Heart left ventricle (tissue), 16 donors: ENCODE measurements at regions not wholly inside any gene's neighbourhood (a gene's known extent, or its start where the extent isn't known, plus 50 kb on each side); places are given as distances from the start of the nearest gene placed in this dataset.

Source experiments
- ATAC-seq, 4 donors: fragments of 200-7000 bp; cut with Tn5 transposase; one replicate each; pipeline ENCODE4 v1.9.1; 2020 to 2022; ENCODE audit warnings: moderate library complexity in 4 of 4, mild to moderate bottlenecking in 3 of 4, moderate number of reproducible peaks in 1 of 4
- DNase-seq, 5 donors: peaks; one replicate each; pipeline ENCODE4 v3.0.0-alpha.2; 2020
- H3K27ac ChIP-seq, 12 donors: fragments of 200-600 bp; sonication (generic) in 4 of 12; one replicate each; pipeline versions ENCODE4 v1.5.0 to v1.8.0; 2016 to 2022; ENCODE audit warnings: mild to moderate bottlenecking in 2 of 12
- H3K27me3 ChIP-seq, 9 donors: fragments of 200-600 bp; sonication (generic) in 2 of 9; one replicate each; pipeline versions ENCODE4 v1.5.1 to v1.8.0; 2016 to 2022; ENCODE audit warnings: mild to moderate bottlenecking in 3 of 9
- H3K36me3 ChIP-seq, 9 donors: fragments of 200-600 bp; sonication (generic) in 2 of 9; one replicate each; pipeline versions ENCODE4 v1.5.0 to v1.8.0; 2018 to 2022; ENCODE audit warnings: mild to moderate bottlenecking in 2 of 9
- H3K4me1 ChIP-seq, 12 donors: fragments of 200-600 bp; sonication (generic) in 4 of 12; one replicate each; pipeline versions ENCODE4 v1.5.0 to v1.8.0; 2016 to 2022; ENCODE audit warnings: mild to moderate bottlenecking in 3 of 12
- H3K4me3 ChIP-seq, 12 donors: fragments of 200-600 bp; sonication (generic) in 4 of 12; one replicate each; pipeline versions ENCODE4 v1.5.0 to v1.8.0; 2017 to 2022; ENCODE audit warnings: mild to moderate bottlenecking in 9 of 12, moderate library complexity in 4 of 12
- H3K9me3 ChIP-seq, 12 donors: fragments of 200-600 bp; sonication (generic) in 4 of 12; one replicate each; pipeline versions ENCODE4 v1.5.0 to v1.8.0; 2016 to 2022; ENCODE audit warnings: mild to moderate bottlenecking in 1 of 12
- CTCF ChIP-seq, 12 donors: fragments of 200-600 bp; sonication (generic) in 4 of 12; IDR thresholded peaks; one replicate each; pipeline versions ENCODE4 v1.5.0 to v1.8.0; 2018 to 2022; ENCODE audit warnings: antibody characterized with exemption in 12 of 12, mild to moderate bottlenecking in 5 of 12
- POLR2A ChIP-seq, 2 donors: fragments of 450-650 bp; IDR thresholded peaks; one replicate each; pipeline ENCODE4 v1.6.1; 2017; ENCODE audit warnings: antibody characterized with exemption in 2 of 2, mild to moderate bottlenecking in 2 of 2, moderate library complexity in 2 of 2
- WGBS, 4 donors: extraction: QIAGEN DNeasy Blood & Tissue Kit in 2 of 4; methylation state at CpG; one replicate each; pipeline versions ENCODE4 v1.1.5 to v1.1.7; 2013 to 2018; 5-methylcytosine and 5-hydroxymethylcytosine counted together
- intact Hi-C, 10 donors: fragments of 100-400 bp; cut with DNase I; formaldehyde crosslinking; loops; one replicate each; pipeline versions ENCODE4 v1.11.1 to v1.14.2; 2022
- donor health status: ischemic (EF 13 %, LVEDD 7.1; RV severe dilation, severe dysfunction).
- donor health status: healthy with polysubstance abuse.
- donor health status: DM: no; HTN: yes; CAD: no.
- donor health status: DM: no; HTN: no; CAD: no.
- donor health status: ischemic (EF 25% LVEDD 6.9; RV normal size, moderate dysfunction).
- donor health status: ischemic (EF 25% LVEDD 5.7; RV mildly dilated, moderate dysfunction).
- donor health status: healthy.
- donor health status: DM: yes; HTN: yes; CAD: no.
- donor health status: ischemic (EF 35%, LVEDD 5.7; RV mildly dilated, moderate dysfunction).
- donor health status: nonischemic (EF 11% LVEDD 7.7; RV severe dilation, severe dysfunction).
- donor health status: DM: yes; HTN: yes; CAD: no.
- donor health status: PGD.
- donor health status: ischemic (EF 29% LVEDD 5.4; RV normal size, mild dysfunction).
- donor health status: nonischemic (EF 23%, LVEDD 6.1; RV moderate dilation, normal function).

DNA sequence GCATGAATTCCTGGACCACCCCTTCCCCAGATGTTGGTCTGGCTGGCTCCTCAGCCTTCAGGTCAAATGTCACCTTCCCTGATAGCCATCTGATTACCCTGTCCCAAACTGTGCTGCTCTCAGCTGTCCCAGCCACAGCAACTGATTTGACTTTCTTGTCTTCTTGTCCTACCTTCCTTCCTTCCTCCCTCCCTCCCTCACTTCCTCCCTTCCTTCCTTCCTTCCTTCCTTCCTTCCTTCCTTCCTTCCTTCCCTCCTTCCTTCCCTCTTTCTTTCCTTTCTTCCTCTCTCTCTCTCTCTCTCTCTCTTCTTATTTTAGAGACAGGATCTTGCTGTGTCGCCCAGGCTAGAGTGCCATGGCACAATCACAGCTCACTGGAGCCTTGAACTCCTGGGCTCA lies 242.5 kb downstream of the RPS24 start:
- Histone ChIP-seq H3K4me3 (no peak overlapping the region), H3K9me3 (peaks cover 0 to 6% (median 0%) of the 10 kb centered on the region in 12 donors), H3K27me3 (no peaks in the 10 kb centered on the region), H3K27ac (no peak overlapping the region), H3K36me3 (no peaks in the 10 kb centered on the region), H3K4me1 (peaks cover 0 to 6% (median 0%) of the 10 kb centered on the region in 12 donors)
- DNase-seq, result no peak
- no peak for ATAC-seq
- TF ChIP-seq CTCF (IDR thresholded peaks at IDR 0.05) (no peak), POLR2A (IDR thresholded peaks at IDR 0.05) (no peak)
- intact Hi-C loops, result loop anchor here in 1 of 10 donors (10.0 kb wide), 1 partner anchor 211 kb away; no protein-coding TSS in a partner anchor
- 86 to 95% (median 93%) methylated on average over 1 of the region's 1 CpG for WGBS, 4 donors

- DNase-seq, result no peak
- Histone ChIP-seq H3K9me3 (peaks cover 0 to 2% (median 0%) of the 10 kb centered on the region in 12 donors), H3K36me3 (no peaks in the 10 kb centered on the region), H3K4me3 (no peak overlapping the region), H3K27ac (peak overlapping the region in 7 of 12 donors; percentile 7 to 70 (median 60)), H3K4me1 (peaks cover 0 to 6% (median 0%) of the 10 kb centered on the region in 12 donors), H3K27me3 (no peaks in the 10 kb centered on the region)
- ATAC-seq, result no peak
- TF ChIP-seq CTCF (IDR thresholded peaks at IDR 0.05) (no peak), POLR2A (IDR thresholded peaks at IDR 0.05) (no peak)
- 62 to 79% (median 71%) methylated on average over 11 of the region's 11 CpGs for WGBS, 4 donors
- intact Hi-C loops, result loop anchor here in 1 of 10 donors (10.0 kb wide), 1 partner anchor 213 kb away; no protein-coding TSS in a partner anchor
These were observed 243.8 kb downstream of the RPS24 start for GRCh38 chr10:78277314-78278057.

DNA sequence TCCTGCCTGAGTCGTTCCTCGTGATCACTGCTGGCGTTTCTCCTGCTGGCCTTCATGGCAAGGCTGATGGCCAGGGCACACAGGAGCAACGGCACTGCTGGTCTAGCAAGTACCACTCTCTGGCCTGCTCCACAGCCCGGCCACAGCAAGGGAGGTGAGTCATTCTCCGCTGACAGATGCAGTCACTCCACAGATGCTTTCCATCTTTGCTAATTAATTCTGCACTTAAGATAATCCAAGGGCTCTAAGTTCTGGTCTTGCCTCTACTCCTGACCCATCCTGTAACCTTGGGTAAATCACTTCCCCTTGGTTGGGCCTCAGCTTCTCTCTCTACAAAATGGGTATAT lies 244.4 kb downstream of the RPS24 start:
- no peak overlapping the region for H3K4me3 ChIP-seq
- no peaks in the 10 kb centered on the region for H3K9me3 ChIP-seq
- DNase-seq (peak; percentile 54 to 93 (median 86)), ATAC-seq (peak; percentile 95 to 98 (median 95))
- peak overlapping the region in 3 of 12 donors; percentile 60 to 64 (median 63) for H3K27ac ChIP-seq
- WGBS, 4 donors, result 46 to 57% (median 54%) methylated on average over 6 of the region's 6 CpGs
- no peaks in the 10 kb centered on the region for H3K27me3 ChIP-seq
- TF ChIP-seq CTCF (IDR thresholded peaks at IDR 0.05) (no peak), POLR2A (IDR thresholded peaks at IDR 0.05) (no peak)
- intact Hi-C loops, result loop anchor here in 1 of 10 donors (10.0 kb wide), 1 partner anchor 213 kb away; no protein-coding TSS in a partner anchor
- H3K4me1 ChIP-seq, result peaks cover 0 to 6% (median 0%) of the 10 kb centered on the region in 12 donors
- no peaks in the 10 kb centered on the region for H3K36me3 ChIP-seq

GRCh38 chr10:78279756-78280155 lies 246.1 kb downstream of the RPS24 start:
- Histone ChIP-seq H3K27me3 (no peaks in the 10 kb centered on the region), H3K4me1 (peaks cover 0 to 6% (median 0%) of the 10 kb centered on the region in 12 donors), H3K27ac (no peak overlapping the region), H3K36me3 (no peaks in the 10 kb centered on the region), H3K4me3 (no peak overlapping the region), H3K9me3 (no peaks in the 10 kb centered on the region)
- TF ChIP-seq CTCF (IDR thresholded peaks at IDR 0.05) (no peak), POLR2A (IDR thresholded peaks at IDR 0.05) (no peak)
- WGBS, 4 donors, result 78 to 90% (median 87%) methylated on average over 6 to 7 of the region's 7 CpGs
- DNase-seq (no peak), ATAC-seq (no peak)
- intact Hi-C loops, result loop anchor here in 1 of 10 donors (10.0 kb wide), 1 partner anchor 215 kb away; no protein-coding TSS in a partner anchor
